ENCODE measurements at regions not wholly inside any gene's neighbourhood (a gene's known extent, or its start where the extent isn't known, plus 50 kb on each side); places are given as distances from the start of the nearest gene placed in this dataset.

DNA sequence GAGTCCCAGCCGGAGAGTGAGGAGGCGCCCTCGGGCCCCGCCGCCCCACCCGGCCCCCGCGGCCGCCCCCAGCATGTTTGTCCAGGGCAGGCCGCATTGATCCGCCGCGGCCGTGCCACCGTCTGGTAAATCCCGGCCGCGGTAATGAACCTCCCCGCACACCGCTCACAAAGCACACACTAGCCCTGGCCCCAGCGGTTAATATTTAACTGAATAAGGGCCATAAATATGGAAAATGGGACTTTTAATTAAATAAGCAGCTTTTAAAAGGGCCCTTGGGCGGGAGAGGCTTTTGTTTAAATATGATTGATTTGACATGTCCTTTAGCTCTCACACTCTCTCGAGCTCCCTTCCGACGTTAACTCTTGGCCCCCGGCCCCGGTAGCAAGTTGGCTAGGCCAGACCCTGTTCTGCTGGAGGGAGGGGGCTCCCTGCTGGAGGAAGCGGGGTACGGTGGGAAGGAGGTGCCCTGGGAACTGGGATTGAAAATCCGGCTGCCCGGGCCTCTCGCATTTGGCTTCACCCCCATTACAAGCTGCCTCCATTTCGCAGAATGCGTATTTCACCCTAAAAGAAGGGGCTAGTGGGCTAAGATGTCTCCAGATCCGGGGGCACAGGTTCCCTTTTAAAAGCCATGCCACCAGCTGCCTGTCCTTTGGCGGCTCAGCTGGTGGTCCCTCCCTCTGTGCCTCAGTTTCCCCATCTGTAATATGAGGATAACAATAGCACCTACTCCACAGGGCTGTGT is 199.8 kb downstream of the RBM19 start:
- DNase-seq (ENCODE audit: low read depth in 2 of 3, low spot score in 2 of 3) = no peak

DNA sequence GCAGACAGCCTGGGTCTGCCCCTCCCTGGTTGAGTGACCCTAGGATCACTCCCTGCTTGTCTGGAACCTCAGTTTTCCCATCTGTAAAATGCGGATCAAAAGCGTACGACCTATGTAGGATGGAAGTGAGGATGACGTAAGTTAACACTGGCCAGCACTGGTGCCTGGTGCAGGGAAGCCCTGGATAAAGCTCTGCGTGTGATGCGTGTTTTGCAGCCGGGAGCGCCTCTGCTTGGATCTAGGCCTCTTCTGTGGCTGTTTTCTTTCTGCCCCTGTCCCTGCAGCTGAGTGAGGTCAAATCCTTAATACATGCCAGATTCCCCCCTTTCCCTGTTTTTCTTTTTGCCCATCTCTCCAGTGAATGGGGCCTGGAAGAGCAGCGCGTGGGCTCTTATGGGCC is 201.5 kb downstream of the RBM19 start:
- DNase-seq (ENCODE audit: low read depth in 2 of 3, low spot score in 2 of 3) = no peak

- no peak for DNase-seq (ENCODE audit: low read depth in 2 of 3, low spot score in 2 of 3)
Observed at GRCh38 chr12:113762882-113763816, 203.0 kb downstream of the RBM19 start.

GRCh38 chr12:113762155-113762881 is 203.8 kb downstream of the RBM19 start:
- no peak for DNase-seq (ENCODE audit: low read depth in 2 of 3, low spot score in 2 of 3)

DNA sequence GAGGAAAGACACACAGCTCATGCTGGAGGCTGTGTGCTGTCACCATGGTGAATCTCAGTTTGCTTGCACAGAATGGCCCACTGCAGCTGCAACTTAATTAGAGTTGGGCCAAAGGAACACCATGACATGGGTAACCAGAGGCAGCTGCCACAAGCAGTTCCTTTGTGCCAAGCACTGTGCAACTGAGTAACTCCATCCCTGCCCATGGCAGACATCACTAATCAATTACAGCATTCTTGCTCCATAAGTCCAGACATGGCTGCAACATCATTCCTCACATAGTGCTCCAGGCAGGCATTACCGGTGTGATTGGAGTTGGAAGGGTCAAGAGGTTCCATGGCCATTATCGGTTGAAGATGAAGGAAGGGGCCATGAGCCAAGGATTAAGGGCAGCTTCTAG is 207.0 kb downstream of the RBM19 start:
- no peak for DNase-seq (ENCODE audit: low read depth in 2 of 3, low spot score in 2 of 3)

GRCh38 chr12:113758165-113758924 is 207.8 kb downstream of the RBM19 start:
- DNase-seq (ENCODE audit: low read depth in 2 of 3, low spot score in 2 of 3) = peak in 2 of 3 donors; percentile 5 to 9

GRCh38 chr12:113757221-113758002 is 208.7 kb downstream of the RBM19 start:
- no peak for DNase-seq (ENCODE audit: low read depth in 2 of 3, low spot score in 2 of 3)

DNA sequence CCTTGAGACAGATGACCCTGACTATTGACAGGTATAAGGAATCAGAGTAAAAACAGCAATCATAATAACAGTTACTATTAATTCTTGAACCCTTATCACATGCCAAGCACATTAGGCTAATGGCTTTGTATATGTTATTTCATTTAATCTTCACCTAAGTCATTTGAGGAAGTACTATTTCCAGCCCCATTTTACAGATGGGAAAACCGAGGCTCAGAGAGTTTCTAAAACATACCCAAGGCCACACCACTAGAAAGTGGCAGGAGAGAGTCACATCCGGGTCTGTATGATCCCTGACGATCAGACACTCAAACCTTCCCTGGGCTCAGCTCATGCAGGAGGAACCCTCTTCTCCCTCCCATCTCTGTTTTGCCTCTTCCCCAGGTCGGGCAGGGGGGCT is 209.5 kb downstream of the RBM19 start:
- no peak for DNase-seq (ENCODE audit: low read depth in 2 of 3, low spot score in 2 of 3)

DNA sequence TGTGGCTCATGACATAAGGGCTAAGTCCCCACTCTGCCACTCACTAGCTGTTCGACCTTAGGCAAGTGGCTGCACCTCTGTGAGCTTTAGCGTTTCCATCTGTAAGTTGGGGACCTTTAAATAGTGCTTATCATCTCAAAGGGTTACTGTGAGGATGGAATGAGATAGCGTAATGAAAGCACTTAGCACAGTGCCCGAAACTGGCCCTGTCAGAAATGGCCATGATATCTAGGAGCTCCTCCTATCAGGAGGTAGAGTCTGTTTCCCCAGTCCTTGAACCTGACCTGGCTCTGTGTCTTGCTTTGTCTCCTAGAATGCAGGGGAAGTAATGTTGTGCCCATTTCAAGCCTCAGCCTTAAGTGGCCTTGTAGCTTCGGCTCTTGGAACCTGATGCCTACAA is 211.0 kb downstream of the RBM19 start:
- DNase-seq (ENCODE audit: low read depth in 2 of 3, low spot score in 2 of 3) = no peak

- DNase-seq (ENCODE audit: low read depth in 2 of 3, low spot score in 2 of 3) = no peak
Observed at GRCh38 chr12:113751513-113751912, 214.6 kb downstream of the RBM19 start.

- no peak for DNase-seq (ENCODE audit: low read depth in 2 of 3, low spot score in 2 of 3)
Observed at GRCh38 chr12:113749433-113749815, 216.7 kb downstream of the RBM19 start.

- no peak for DNase-seq (ENCODE audit: low read depth in 2 of 3, low spot score in 2 of 3)
Observed at GRCh38 chr12:113748707-113749432, 217.3 kb downstream of the RBM19 start.

- no peak for DNase-seq (ENCODE audit: low read depth in 2 of 3, low spot score in 2 of 3)
Observed at GRCh38 chr12:113747017-113747416, 219.1 kb downstream of the RBM19 start.

- no peak for DNase-seq (ENCODE audit: low read depth in 2 of 3, low spot score in 2 of 3)
Observed at GRCh38 chr12:113744802-113745395, 221.2 kb downstream of the RBM19 start.

- DNase-seq (ENCODE audit: low read depth in 2 of 3, low spot score in 2 of 3) = no peak
Observed at GRCh38 chr12:113742801-113743200, 223.3 kb downstream of the RBM19 start.

GRCh38 chr12:113740699-113741098 is 225.4 kb downstream of the RBM19 start:
- DNase-seq (ENCODE audit: low read depth in 2 of 3, low spot score in 2 of 3) = no peak

- DNase-seq (ENCODE audit: low read depth in 2 of 3, low spot score in 2 of 3) = no peak
Observed at GRCh38 chr12:113735131-113735530, 231.0 kb downstream of the RBM19 start.

GRCh38 chr12:113734503-113734902 is 231.6 kb downstream of the RBM19 start:
- DNase-seq (ENCODE audit: low read depth in 2 of 3, low spot score in 2 of 3) = no peak

DNA sequence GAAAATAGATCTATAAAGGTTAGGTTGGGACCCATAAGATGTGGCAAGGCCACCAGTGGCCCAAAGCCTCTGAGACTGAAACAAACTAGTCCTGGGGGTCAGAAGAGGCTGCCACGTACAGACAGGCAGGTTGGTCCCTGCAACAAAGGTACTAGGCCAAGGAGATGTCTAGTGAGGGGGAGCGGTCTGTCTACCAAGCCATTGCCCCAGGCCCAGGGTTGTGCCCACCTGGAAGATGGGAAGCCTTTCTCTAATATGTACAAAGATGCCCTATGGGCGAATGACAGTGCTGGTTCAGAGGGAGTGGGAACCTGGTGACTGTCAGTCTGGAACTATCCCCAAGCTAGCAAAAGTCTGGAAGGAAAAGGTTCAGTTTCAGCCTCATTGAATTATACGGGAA is 233.2 kb downstream of the RBM19 start:
- DNase-seq (ENCODE audit: low read depth in 2 of 3, low spot score in 2 of 3) = no peak

Measured in hematopoietic multipotent progenitor cell (in vitro differentiated cells).